Erythroblast (primary cell): ENCODE measurements at regions not wholly inside any gene's neighbourhood (a gene's known extent, or its start where the extent isn't known, plus 50 kb on each side); places are given as distances from the start of the nearest gene placed in this dataset.

ENCODE experiments used
- DNase-seq, 2 experiments: peaks; one replicate each; lab custom pipeline; 2025; lab: John Stamatoyannopoulos, UW
- GATA1 ChIP-seq: IDR thresholded peaks from 2 replicates; pipeline ENCODE4 v1.6.1; 2011; ENCODE audit warnings: low read depth, mild to moderate bottlenecking, control low read depth, low read length, moderate library complexity
- POLR2A ChIP-seq: IDR thresholded peaks from 2 replicates; pipeline ENCODE4 v1.6.1; 2011; ENCODE audit warnings: mild to moderate bottlenecking, low read length

DNA sequence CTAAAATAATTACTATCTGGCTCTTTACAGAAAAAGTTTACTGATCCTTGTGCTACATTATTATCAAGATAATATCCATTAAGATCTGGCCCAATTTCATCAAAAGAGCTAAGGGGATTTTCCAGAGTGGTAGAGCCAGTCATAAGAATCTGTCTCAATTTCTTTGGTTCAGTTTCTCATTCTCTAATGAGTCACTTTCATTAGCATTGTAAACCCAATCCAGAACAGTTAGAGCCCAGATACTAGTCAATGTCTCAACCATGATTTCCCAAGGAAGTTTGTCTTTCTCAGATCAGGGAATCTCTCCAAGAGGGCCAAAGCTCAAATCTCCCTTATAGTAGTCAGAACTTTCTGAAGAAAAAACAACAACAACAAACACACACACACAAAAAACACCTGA, 131.1 kb upstream of the PPP2R3A start:
- DNase-seq = no peak
- no peak for TF ChIP-seq POLR2A
- TF ChIP-seq GATA1 = no peak

DNA sequence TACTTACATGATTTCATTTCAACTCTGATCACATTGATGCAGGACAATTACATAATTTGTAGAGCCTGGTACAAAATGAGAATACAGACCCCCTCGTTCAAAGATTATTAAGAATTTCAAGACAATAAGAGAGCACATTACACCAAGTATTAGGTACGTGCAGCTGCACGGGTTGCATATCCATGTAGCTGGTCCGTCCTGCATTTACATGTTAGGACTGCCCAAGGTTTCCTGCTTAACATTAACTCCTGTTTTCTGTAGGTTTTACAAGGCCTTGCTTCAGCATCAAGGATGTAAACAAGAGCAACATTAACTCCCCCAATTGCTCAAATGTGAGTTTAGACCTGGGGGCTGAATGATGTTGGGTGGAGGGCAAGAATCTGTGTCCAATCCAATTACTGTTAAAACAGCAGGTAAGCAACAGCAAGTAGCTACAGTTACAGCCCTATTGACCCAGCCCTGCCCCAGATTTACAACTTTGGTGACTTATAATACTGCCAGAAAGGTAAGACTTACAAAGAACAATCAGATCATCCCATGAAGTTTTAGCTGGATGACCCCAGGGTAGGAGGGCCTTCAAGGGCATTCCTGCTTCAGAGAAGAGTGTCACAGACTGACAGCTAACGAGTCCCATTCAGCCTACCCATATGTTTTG, 127.4 kb upstream of the PPP2R3A start:
- TF ChIP-seq POLR2A (no peak), GATA1 (no peak)

DNA sequence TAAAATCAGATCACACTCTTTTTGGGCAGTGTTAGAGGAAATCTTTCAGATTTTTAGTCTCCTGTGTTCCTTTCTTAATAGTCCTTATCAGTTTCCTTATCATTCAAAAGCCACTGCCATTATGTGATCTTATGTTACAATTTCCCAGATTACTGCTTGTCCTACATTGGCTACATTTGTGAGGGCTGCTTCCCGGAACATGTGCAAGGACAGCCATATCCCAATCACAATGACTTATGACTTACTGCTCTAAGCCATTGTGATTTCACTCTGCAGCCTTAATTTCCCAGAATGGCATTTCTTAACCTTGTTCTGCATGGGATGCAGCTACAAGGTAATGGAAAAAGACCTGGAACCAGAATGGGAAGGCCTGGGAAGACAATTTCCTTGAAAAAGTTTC, 125.1 kb upstream of the PPP2R3A start:
- TF ChIP-seq GATA1 (no peak), POLR2A (no peak)
- no peak for DNase-seq

More for the DNA sequence above, 127.4 kb upstream of the PPP2R3A start:
- no peak for DNase-seq

DNA sequence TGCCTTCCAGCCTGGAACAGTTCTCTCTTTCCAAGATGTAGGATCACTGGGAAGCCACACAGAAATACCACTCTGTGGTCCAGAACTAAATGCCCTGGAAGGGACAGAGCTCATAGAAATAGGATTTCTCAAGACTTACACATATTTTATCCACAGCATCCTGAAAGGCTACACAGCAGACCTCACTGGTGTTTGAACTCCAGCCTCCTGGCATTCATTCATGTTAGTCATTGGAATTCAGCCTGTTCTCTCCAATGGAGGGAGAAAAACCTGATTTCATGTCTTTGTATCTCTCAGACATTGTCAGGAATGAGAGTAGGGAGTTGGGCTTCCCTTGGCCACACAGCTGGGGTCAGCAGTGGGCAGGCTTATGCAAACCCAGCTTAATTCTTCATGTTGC, 121.1 kb upstream of the PPP2R3A start:
- DNase-seq = no peak
- TF ChIP-seq POLR2A = no peak
- TF ChIP-seq GATA1 = no peak

DNA sequence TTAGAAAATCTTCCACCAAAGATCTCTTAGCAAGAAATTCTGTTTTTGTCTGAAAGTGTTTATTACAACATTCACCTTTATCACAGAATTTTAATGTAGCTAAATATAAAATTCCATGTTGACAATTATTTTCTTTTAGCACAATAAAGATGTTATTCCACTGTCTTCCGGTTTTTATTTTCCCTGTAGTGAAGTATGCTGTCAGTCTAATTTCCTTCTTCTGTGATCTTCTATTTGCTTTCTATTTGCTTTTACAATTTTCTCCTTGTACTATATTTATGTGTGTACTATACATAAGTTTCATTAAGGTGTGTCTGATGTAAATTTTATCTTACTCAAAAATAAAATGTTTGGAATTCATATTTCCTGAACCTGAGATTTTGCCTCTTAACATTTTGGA, 117.5 kb upstream of the PPP2R3A start:
- TF ChIP-seq POLR2A (no peak), GATA1 (no peak)

DNA sequence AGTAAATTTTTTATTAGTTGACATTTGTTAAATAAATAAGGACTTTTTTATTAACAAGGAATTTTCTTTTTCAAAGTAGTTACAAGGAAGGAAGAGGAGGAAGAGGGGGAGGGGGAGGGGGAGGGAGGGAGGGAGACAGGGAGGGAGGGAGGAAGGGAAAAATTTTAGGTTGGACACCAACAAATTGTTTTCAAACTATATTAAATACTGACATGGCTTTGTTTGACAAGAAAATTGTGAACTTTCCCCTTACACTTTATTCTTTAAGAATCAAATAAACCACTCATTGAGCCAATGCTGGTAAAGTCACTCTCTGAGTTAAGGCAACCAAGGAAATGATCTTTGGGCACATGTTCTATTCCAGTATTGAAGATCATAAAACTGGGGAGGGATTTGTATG, 115.7 kb upstream of the PPP2R3A start:
- no peak for DNase-seq
- TF ChIP-seq GATA1 = no peak
- TF ChIP-seq POLR2A = no peak

More for the DNA sequence above, 117.5 kb upstream of the PPP2R3A start:
- no peak for DNase-seq

DNA sequence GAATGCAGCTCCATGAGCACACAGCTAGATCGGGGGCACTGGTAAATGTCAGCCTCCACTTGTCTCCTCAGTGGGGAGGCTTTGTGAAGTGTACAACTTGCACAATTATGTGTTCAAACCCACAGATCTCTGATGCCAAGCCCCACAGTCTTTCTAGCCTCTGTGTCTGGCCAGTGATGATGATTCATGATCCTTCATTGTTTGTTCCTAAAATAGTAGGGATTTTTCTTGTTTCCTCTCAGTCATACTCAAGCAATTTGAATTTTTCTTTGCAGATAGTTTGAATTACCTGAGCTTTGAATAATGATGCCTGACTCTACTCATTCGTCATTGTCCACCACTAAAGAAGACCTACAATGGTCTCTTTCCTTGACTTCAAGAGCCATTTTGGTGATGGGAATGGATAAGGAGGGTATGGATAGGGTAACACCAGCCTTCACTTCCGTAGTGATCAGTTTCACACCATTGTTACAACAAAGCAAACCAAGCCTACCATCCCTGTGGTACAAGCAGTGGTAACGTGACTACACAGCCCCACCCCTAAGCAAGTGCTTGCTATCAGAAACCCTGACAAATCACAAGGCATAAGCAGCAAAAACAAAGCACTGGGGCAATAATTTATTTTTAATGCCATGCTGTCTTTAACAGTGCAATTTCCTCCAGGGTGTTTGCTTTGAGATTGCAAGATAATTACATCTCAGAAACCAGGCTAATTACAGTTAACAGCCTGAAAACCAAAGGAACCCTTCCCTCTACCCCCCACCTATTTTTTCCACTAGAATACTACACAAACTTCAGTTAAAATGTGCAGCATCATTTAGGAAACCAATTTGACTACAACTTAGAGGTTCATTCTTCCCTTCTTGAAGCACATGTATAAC, 114.1 kb upstream of the PPP2R3A start:
- no peak for DNase-seq
- TF ChIP-seq GATA1 (no peak), POLR2A (no peak)

DNA sequence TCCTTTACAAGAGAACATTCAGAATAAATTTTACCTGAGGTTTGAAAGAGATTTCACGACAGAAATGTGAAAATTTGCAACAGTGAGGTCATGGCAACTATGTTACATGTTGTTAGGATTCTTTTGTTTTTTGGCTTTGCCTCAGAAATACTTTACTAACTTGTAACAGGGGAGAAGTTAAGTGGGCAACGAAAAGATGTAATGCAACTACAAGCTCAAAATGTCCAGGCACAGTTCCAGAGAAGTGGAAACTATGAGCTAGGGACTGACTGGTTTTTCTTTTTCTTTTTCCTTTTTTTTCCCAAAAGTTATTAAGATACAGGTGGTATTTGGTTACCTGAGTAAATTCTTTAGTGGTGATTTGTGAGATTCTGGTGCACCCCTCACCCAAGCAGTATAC, 111.5 kb upstream of the PPP2R3A start:
- no peak for TF ChIP-seq GATA1
- DNase-seq = no peak

DNA sequence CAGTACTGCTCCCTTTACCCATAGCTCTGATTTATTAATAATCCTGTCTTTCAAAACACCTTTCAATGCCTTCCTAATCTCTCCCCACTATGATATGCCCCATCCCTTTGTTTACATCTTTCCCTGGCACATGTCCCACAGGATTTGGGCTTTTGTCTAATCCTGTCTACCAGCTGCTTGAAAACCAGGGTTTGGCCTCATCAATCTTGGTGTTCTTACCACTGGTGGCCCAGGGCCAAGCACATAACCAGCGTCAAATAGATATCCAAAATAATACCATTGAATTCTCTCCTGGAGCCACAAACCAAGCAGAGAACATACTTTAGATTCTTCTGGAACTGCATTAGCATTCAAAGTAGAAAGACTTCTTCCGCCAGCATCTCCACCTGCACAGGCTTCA, 104.8 kb upstream of the PPP2R3A start:
- DNase-seq = no peak
- TF ChIP-seq POLR2A (no peak), GATA1 (no peak)

DNA sequence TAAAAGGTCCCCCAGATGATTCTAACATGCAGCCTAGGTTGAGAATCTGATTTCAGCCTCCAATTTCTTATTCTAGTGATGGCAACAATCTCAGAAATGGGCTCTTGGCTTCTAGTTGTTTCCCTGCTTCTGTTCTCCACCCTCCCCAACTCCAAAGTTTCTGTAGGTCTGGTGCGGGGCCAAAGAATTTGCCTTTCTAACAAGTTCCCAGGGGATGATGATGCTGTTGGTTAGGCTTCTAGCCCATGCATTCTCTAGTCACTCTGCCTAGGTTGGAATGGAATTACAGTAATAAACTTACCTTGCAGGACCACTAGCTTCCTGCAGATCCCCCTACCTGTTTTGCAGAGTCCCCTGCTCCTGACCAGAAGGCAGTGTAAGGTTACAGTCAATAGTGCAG, 103.2 kb upstream of the PPP2R3A start:
- no peak for DNase-seq
- TF ChIP-seq POLR2A (no peak), GATA1 (no peak)

DNA sequence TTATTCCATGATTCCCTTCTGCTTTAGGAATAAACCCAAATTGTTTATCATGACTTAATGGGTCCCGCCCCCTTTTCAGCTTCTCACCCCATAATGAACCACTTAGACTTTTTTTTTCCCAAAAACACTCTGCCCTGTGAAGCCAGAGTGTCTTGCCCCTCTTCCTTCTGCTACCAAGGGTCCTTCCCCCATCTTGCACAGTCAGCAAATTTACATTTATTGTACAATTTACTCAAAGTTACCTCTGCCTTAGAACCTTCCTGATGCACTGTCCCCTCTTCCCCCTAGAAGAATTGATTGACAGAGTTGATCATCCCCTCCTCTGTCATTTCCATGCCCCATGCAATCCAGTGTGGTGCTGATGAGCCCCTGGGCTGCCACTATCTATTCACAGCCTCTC, 101.5 kb upstream of the PPP2R3A start:
- TF ChIP-seq GATA1 (no peak), POLR2A (no peak)
- no peak for DNase-seq

DNA sequence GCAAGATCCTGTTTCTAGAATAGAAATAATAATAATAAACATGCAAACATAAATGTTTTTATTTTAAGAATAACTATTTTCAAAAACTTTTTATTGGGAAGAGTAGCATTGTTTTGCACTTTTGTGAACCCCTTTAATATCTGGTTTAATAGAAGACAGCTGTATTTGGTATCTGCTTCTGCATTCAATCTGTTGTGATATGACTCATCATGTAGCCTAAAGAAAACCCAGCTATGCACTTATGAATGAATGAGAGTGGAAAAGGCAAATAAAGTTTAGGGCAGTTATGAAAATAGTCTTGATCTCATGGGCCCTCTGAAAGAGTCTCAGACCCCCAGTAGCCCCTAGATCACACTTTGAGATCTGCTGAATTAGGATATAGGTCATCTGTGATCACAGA, 100.4 kb upstream of the PPP2R3A start:
- no peak for DNase-seq
- TF ChIP-seq POLR2A (no peak), GATA1 (no peak)

DNA sequence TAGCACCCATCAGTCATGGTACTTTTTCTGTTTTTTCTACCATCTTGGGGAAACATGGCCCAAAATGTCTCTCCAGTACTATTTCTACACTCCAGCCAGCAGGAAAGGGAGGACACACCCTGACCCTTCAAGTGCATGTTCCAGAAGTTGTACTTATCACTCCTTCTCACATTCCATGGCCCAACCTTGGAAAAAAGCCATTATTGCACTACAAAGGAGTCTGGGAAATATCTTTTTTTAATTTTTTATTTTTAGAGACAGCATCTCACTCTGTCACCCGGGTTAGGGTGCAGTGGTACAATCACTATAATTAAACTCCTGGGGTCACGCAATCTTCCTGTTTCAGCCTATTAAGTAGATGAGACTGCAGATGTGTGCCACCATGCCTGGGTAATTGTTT, 100.0 kb upstream of the PPP2R3A start:
- DNase-seq = no peak
- TF ChIP-seq GATA1 (no peak), POLR2A (no peak)

DNA sequence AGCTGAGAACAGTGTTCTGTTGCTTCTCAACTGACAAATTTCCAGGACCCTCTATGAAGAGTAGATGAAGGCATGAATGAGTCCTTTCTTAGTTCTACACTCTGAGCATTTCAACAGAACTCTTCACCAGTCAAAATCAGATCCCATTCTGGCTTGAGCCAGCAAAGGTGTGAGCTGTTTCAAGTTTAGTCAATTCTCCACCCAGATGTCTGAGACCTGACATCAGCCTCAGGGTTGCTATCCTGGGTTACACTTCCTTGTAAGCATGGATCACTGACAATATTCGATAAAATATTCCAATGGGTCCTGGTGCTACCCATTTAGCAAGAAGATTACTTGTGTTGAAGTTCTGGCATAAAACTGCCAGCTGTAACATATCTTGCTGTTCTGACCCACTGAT, 97.6 kb upstream of the PPP2R3A start:
- no peak for TF ChIP-seq GATA1
- no peak for TF ChIP-seq POLR2A
- DNase-seq = no peak

DNA sequence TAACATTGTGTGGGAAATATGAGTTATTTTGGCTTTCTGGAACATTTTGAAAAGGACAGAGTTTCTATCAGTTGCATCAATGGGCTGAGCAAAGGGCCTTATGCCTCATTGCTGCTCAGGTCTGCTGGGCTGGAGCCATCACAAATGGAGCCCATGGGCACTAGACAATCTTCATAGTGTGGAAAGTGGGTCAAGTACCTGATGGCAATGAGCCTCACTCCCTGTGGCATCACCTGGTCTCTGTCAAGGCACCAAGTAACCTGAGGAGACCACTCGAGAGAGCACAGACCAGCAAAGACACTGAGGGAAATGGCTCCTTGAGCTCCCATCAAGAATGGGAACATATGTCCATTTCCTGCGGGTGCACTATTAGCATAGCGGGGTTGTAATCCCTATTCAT, 96.7 kb upstream of the PPP2R3A start:
- DNase-seq = no peak
- no peak for TF ChIP-seq POLR2A
- no peak for TF ChIP-seq GATA1
